IgD-negative memory B cell (primary cell): ENCODE measurements at regions not wholly inside any gene's neighbourhood (a gene's known extent, or its start where the extent isn't known, plus 50 kb on each side); places are given as distances from the start of the nearest gene placed in this dataset.
"Not testable (repeated sequence)": the region's sequence is repeated elsewhere in the genome, so short reads cannot be mapped to it uniquely, and the experiment has no call there.

Experiments
- H3K27ac Mint-ChIP-seq, 3 donors: one replicate each; pipeline ENCODE4 v1.8.0; 2020 to 2022; ENCODE audit warnings: mild to moderate bottlenecking in 3 of 3, mixed read lengths in 3 of 3, moderate library complexity in 1 of 3
- H3K27me3 Mint-ChIP-seq: one replicate; pipeline ENCODE4 v1.8.0; 2021; ENCODE audit warnings: mixed read lengths
- H3K36me3 Mint-ChIP-seq: one replicate; pipeline ENCODE4 v1.8.0; 2020; ENCODE audit warnings: mild to moderate bottlenecking, mixed read lengths
- H3K4me1 Mint-ChIP-seq, 3 donors: one replicate each; pipeline ENCODE4 v1.8.0; 2020 to 2022; ENCODE audit warnings: mixed read lengths in 3 of 3, mild to moderate bottlenecking in 1 of 3
- H3K4me3 Mint-ChIP-seq, 4 donors: one replicate each; pipeline ENCODE4 v1.8.0; 2020 to 2022; ENCODE audit warnings: mild to moderate bottlenecking in 4 of 4, mixed read lengths in 4 of 4, moderate library complexity in 3 of 4
- H3K9me3 Mint-ChIP-seq, 3 donors: one replicate each; pipeline ENCODE4 v1.8.0; 2020 to 2021; ENCODE audit warnings: mixed read lengths in 3 of 3, mild to moderate bottlenecking in 1 of 3

- H3K4me1 Mint-ChIP-seq = peaks cover 0 to 2% (median 0%) of the 10 kb centered on the region in 3 donors
- peaks cover 4% of the 10 kb centered on the region for H3K27me3 Mint-ChIP-seq
- H3K9me3 Mint-ChIP-seq = no peaks in the 10 kb centered on the region
- no peaks in the 10 kb centered on the region for H3K36me3 Mint-ChIP-seq
- H3K4me3 Mint-ChIP-seq = no peak overlapping the region
- no peak overlapping the region for H3K27ac Mint-ChIP-seq
Measured at GRCh38 chrX:113828470-113828869, 755.4 kb upstream of the HTR2C start.

- Mint-ChIP-seq H3K27me3 (no peaks in the 10 kb centered on the region), H3K27ac (no peak overlapping the region), H3K4me3 (no peak overlapping the region), H3K4me1 (peaks cover 0 to 2% (median 0%) of the 10 kb centered on the region in 3 donors), H3K36me3 (no peaks in the 10 kb centered on the region), H3K9me3 (peaks cover 1 to 7% (median 4%) of the 10 kb centered on the region in 3 donors)
Measured at GRCh38 chrX:113818346-113818745, 765.5 kb upstream of the HTR2C start.

DNA sequence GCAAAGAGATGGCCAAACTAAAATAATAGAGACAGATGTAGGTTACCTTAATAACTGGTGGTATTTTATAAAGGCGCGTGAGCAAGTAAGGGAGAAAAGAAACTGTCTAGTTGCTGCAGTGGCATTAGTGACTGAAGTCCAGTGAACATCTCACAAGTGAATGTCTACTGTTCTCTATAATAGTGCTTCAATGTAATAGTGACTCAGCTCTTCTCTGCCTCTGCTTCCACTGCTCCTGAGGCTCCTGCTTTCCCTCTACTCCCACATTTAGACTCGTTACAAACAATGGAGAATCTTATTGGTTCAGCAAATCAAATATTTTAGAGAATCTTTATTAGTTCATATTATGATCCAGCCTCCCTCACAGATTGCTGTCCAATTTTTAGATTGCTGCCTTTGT is 779.1 kb upstream of the HTR2C start:
- Mint-ChIP-seq H3K9me3 (no peaks in the 10 kb centered on the region), H3K36me3 (no peaks in the 10 kb centered on the region), H3K27ac (peak overlapping the region in 1 of 3 donors; percentile 43), H3K27me3 (no peaks in the 10 kb centered on the region), H3K4me3 (no peak overlapping the region), H3K4me1 (peaks cover 2 to 5% (median 5%) of the 10 kb centered on the region in 3 donors)

GRCh38 chrX:113804291-113804690 is 779.6 kb upstream of the HTR2C start:
- H3K4me3 Mint-ChIP-seq = no peak overlapping the region
- no peaks in the 10 kb centered on the region for H3K36me3 Mint-ChIP-seq
- H3K27ac Mint-ChIP-seq = peak overlapping the region in 1 of 3 donors; percentile 43
- no peaks in the 10 kb centered on the region for H3K27me3 Mint-ChIP-seq
- no peaks in the 10 kb centered on the region for H3K9me3 Mint-ChIP-seq
- peaks cover 2 to 5% (median 5%) of the 10 kb centered on the region in 3 donors for H3K4me1 Mint-ChIP-seq

DNA sequence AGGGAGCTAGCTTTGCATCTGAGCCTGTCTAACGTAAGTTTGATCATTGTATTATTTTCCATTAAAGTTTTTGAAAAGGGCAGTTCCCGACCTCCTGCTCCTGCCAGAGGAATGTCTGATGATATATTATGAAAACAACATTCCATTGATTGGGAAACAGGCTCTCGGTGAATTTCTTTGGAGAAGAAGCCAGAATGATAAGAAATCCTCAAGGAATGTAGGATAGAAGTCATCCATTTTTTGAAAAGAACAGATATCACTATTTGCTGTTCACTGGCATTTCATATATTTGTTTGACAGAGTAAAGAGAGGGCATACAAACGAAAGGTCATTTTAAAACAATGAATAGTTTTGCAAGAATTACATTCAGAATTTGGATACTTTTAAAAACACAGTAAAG is 781.0 kb upstream of the HTR2C start:
- H3K27me3 Mint-ChIP-seq = no peaks in the 10 kb centered on the region
- no peak overlapping the region for H3K4me3 Mint-ChIP-seq
- peaks cover 2 to 8% (median 5%) of the 10 kb centered on the region in 3 donors for H3K4me1 Mint-ChIP-seq
- H3K27ac Mint-ChIP-seq = peak overlapping the region in 1 of 3 donors; percentile 50
- H3K36me3 Mint-ChIP-seq = no peaks in the 10 kb centered on the region
- peaks cover 0 to 2% (median 0%) of the 10 kb centered on the region in 3 donors for H3K9me3 Mint-ChIP-seq

DNA sequence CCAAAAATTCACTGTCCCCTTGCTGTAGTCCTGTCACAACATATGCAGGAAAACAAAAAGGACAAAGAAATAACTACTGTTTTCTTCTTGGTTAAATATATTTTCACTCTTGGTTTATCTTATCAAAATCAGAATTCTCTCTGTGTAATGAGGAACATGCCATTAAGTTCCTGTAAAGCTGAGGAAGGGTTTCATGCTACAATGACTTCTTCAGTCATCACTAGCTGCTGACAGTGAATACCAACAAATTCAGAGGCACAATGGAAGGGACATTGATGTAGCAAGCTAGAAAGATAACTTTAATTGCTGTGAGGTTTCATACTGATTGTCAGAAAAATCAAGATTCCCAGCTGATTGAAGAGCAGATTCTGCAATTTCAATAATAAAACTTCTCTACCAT is 782.9 kb upstream of the HTR2C start:
- Mint-ChIP-seq H3K4me3 (no peak overlapping the region), H3K36me3 (no peaks in the 10 kb centered on the region), H3K27me3 (no peaks in the 10 kb centered on the region), H3K27ac (no peak overlapping the region), H3K4me1 (peaks cover 2 to 11% (median 5%) of the 10 kb centered on the region in 3 donors), H3K9me3 (peaks cover 0 to 2% (median 2%) of the 10 kb centered on the region in 3 donors)

- no peaks in the 10 kb centered on the region for H3K27me3 Mint-ChIP-seq
- H3K4me3 Mint-ChIP-seq = peak overlapping the region in 1 of 4 donors; percentile 21
- H3K4me1 Mint-ChIP-seq = peaks cover 8 to 12% (median 10%) of the 10 kb centered on the region in 3 donors
- peaks cover 0 to 2% (median 2%) of the 10 kb centered on the region in 3 donors for H3K9me3 Mint-ChIP-seq
- peaks cover 2% of the 10 kb centered on the region for H3K36me3 Mint-ChIP-seq
- no peak overlapping the region for H3K27ac Mint-ChIP-seq
Measured at GRCh38 chrX:113793563-113793962, 790.3 kb upstream of the HTR2C start.

DNA sequence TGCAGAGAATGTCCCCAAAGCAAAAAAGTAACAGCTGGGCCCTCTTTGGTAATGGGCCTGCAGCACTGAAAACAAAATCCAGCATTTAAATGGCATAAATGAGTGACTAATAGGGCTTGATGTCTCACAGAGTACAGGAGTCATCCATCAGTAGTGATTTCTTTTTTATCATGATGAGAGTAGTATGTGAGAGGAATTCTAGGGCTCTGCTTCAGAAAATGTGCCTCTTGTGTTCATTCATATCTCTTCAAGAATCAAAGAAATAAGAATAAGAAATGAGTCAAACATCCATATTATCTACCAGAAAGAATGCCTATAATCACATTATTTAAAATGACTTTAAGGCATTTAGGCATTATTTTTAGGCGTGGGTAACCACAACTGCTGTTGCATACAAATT is 792.9 kb upstream of the HTR2C start:
- H3K4me1 Mint-ChIP-seq = peaks cover 8 to 16% (median 10%) of the 10 kb centered on the region in 3 donors
- no peaks in the 10 kb centered on the region for H3K27me3 Mint-ChIP-seq
- peaks cover 2% of the 10 kb centered on the region for H3K36me3 Mint-ChIP-seq
- no peak overlapping the region for H3K4me3 Mint-ChIP-seq
- H3K9me3 Mint-ChIP-seq = peaks cover 0 to 2% (median 2%) of the 10 kb centered on the region in 3 donors
- no peak overlapping the region for H3K27ac Mint-ChIP-seq

- H3K27ac Mint-ChIP-seq = peak overlapping the region in 1 of 3 donors; percentile 51
- H3K4me1 Mint-ChIP-seq = peaks cover 11 to 16% (median 11%) of the 10 kb centered on the region in 3 donors
- peak overlapping the region in 1 of 4 donors; percentile 46 for H3K4me3 Mint-ChIP-seq
- not testable (repeated sequence) for H3K36me3 Mint-ChIP-seq, H3K27me3 Mint-ChIP-seq, H3K9me3 Mint-ChIP-seq
Measured at GRCh38 chrX:113784754-113785153, 799.1 kb upstream of the HTR2C start.

GRCh38 chrX:113770806-113771205 is 813.1 kb upstream of the HTR2C start:
- Mint-ChIP-seq H3K27ac (no peak overlapping the region), H3K36me3 (peaks cover 2% of the 10 kb centered on the region), H3K9me3 (no peaks in the 10 kb centered on the region), H3K27me3 (no peaks in the 10 kb centered on the region), H3K4me1 (peaks cover 0 to 2% (median 0%) of the 10 kb centered on the region in 3 donors), H3K4me3 (no peak overlapping the region)

DNA sequence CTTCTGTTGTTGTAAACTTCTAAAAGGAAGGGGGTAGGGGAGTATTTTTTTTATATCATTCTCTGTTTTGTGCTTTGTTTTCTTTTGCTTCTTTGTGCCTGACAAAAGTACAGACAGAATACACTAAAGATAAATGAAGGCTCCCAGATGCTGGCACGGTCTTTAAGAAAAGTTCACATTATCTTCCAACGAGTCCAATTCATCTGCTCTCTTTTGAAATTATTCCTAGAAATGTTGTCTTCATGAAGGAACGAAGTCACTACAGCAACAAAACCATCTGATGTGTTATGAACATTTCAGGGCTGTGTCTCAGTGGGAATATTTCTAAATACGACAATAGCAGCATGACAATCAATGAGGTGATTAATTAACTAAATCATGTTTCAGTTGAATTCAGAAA is 813.8 kb upstream of the HTR2C start:
- Mint-ChIP-seq H3K27ac (no peak overlapping the region), H3K4me3 (no peak overlapping the region), H3K9me3 (no peaks in the 10 kb centered on the region), H3K36me3 (peaks cover 2% of the 10 kb centered on the region), H3K27me3 (no peaks in the 10 kb centered on the region), H3K4me1 (peaks cover 0 to 2% (median 0%) of the 10 kb centered on the region in 3 donors)

DNA sequence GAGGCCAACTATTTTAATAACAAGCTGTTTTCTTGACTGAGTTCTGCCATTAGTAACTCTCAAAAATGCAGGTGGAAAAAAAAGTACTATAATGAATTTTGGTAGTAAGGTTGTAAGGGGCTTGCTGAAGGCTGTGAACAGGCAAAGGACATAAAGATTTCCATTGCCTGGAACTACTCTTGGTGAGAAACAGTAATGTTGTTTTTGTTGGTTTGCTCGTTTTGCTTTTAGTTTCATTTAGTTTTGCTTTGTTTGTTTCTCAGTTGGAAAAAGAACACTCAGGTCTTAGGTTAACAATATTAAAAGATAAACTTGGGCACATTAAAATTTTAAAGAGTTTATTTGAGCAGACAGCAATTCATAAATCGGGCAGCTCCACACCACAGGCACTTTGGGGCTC is 824.5 kb upstream of the HTR2C start:
- H3K27me3 Mint-ChIP-seq = no peaks in the 10 kb centered on the region
- H3K36me3 Mint-ChIP-seq = peaks cover 1% of the 10 kb centered on the region
- peak overlapping the region in 2 of 4 donors; percentile 56 to 65 for H3K4me3 Mint-ChIP-seq
- H3K9me3 Mint-ChIP-seq = peaks cover 0 to 9% (median 0%) of the 10 kb centered on the region in 3 donors
- H3K27ac Mint-ChIP-seq = no peak overlapping the region
- H3K4me1 Mint-ChIP-seq = peaks cover 10 to 12% (median 10%) of the 10 kb centered on the region in 3 donors

- Mint-ChIP-seq H3K9me3 (peaks cover 0 to 2% (median 0%) of the 10 kb centered on the region in 3 donors), H3K4me1 (peaks cover 37 to 56% (median 45%) of the 10 kb centered on the region in 3 donors), H3K4me3 (peak overlapping the region in 3 of 4 donors; percentile 6 to 71 (median 41)), H3K27ac (peak overlapping the region in 1 of 3 donors; percentile 39), H3K27me3 (no peaks in the 10 kb centered on the region), H3K36me3 (peaks cover 2% of the 10 kb centered on the region)
Measured at GRCh38 chrX:113747274-113747973, 836.5 kb upstream of the HTR2C start.

- Mint-ChIP-seq H3K4me3 (peak overlapping the region in 2 of 4 donors; percentile 34 to 70), H3K27ac (peak overlapping the region; percentile 23 to 82 (median 78)), H3K27me3 (no peaks in the 10 kb centered on the region), H3K9me3 (no peaks in the 10 kb centered on the region), H3K4me1 (peaks cover 39 to 59% (median 44%) of the 10 kb centered on the region in 3 donors), H3K36me3 (peaks cover 2% of the 10 kb centered on the region)
Measured at GRCh38 chrX:113743069-113743468, 840.8 kb upstream of the HTR2C start.

DNA sequence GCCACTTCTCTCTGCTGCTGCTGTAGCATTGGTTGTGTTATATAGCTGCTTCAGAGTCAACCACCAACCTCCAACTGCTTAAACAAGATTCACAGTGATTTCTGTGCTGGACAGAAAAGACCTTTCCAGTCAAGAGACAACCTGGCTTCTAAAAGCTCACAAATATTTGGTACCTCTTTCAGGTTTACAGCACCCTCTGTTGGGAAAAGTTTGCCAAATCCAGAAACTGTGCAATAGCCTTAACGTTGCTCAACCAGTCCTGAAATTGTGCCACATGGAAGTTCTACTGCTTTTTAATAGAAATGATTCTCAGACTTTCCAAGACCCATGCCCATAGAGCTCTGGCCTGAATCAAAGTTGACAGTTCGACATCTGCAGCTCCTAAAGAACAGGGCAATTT is 842.1 kb upstream of the HTR2C start:
- H3K4me3 Mint-ChIP-seq = peak overlapping the region in 1 of 4 donors; percentile 5
- peak overlapping the region in 2 of 3 donors; percentile 8 to 36 for H3K27ac Mint-ChIP-seq
- peaks cover 30 to 49% (median 34%) of the 10 kb centered on the region in 3 donors for H3K4me1 Mint-ChIP-seq
- no peaks in the 10 kb centered on the region for H3K9me3 Mint-ChIP-seq
- H3K27me3 Mint-ChIP-seq = no peaks in the 10 kb centered on the region
- peaks cover 2% of the 10 kb centered on the region for H3K36me3 Mint-ChIP-seq

GRCh38 chrX:113728937-113729336 is 854.9 kb upstream of the HTR2C start:
- peaks cover 4 to 11% (median 11%) of the 10 kb centered on the region in 3 donors for H3K4me1 Mint-ChIP-seq
- peaks cover 2% of the 10 kb centered on the region for H3K36me3 Mint-ChIP-seq
- H3K27ac Mint-ChIP-seq = peak overlapping the region in 1 of 3 donors; percentile 4

More at GRCh38 chrX:113728937-113729336, 854.9 kb upstream of the HTR2C start:
- H3K27me3 Mint-ChIP-seq = no peaks in the 10 kb centered on the region
- H3K4me3 Mint-ChIP-seq = no peak overlapping the region
- H3K9me3 Mint-ChIP-seq = peaks cover 2 to 16% (median 12%) of the 10 kb centered on the region in 3 donors
